ENCODE measurements at regions not wholly inside any gene's neighbourhood (a gene's known extent, or its start where the extent isn't known, plus 50 kb on each side); places are given as distances from the start of the nearest gene placed in this dataset.
A peak's percentile ranks its signal among the peaks of the same experiment; 100 is the strongest.

- H3F3A ChIP-seq (ENCODE audit: insufficient read depth): no peaks in the 10 kb centered on the region
- no peak overlapping the region for H3K4me2 ChIP-seq (ENCODE audit: unreplicated experiment)
- H2AFZ ChIP-seq: no peak overlapping the region
- H3K27me3 ChIP-seq (replicated peaks; ENCODE audit: insufficient read depth): no peaks in the 10 kb centered on the region
- H3K36me3 ChIP-seq (ENCODE audit: low read depth): no peaks in the 10 kb centered on the region
- H4K20me1 ChIP-seq (ENCODE audit: insufficient read depth): no peaks in the 10 kb centered on the region
- H3K9me2 ChIP-seq (ENCODE audit: insufficient read depth): no peaks in the 10 kb centered on the region
- DNase-seq: peak; percentile 18
- TF ChIP-seq EZH2 (IDR thresholded peaks at IDR 0.05; ENCODE audit: insufficient read depth, poor library complexity, severe bottlenecking): no peak
- no peak for TF ChIP-seq EZH2phosphoT487 (IDR thresholded peaks at IDR 0.05; ENCODE audit: insufficient read depth, low read depth)
- H3K27ac ChIP-seq: no peak overlapping the region
- H3K9me3 ChIP-seq (ENCODE audit: low read depth): no peaks in the 10 kb centered on the region
- H3K4me3 ChIP-seq: no peak overlapping the region
- in situ Hi-C loops (cut with MboI): no loop called here
- no peaks in the 10 kb centered on the region for H3K4me1 ChIP-seq (ENCODE audit: insufficient read depth)
- H3K79me2 ChIP-seq (ENCODE audit: insufficient read depth): no peaks in the 10 kb centered on the region
- H3K9ac ChIP-seq: no peak overlapping the region
- WGBS, 2 experiments (ENCODE audit: low coverage in 1 of 2, low lambda C conversion rate in 2 of 2, missing lambda C conversion rate in 2 of 2): 77 to 86% methylated on average over 2 of the region's 2 CpGs
These were observed 165.8 kb downstream of the UBE2E3 start for GRCh38 chr2:181146171-181146570.

GRCh38 chr2:181149056-181149455 lies 168.7 kb downstream of the UBE2E3 start:
- Histone ChIP-seq H2AFZ (no peak overlapping the region), H3K79me2 (ENCODE audit: insufficient read depth) (no peaks in the 10 kb centered on the region), H4K20me1 (ENCODE audit: insufficient read depth) (no peaks in the 10 kb centered on the region), H3K4me1 (ENCODE audit: insufficient read depth) (0 out of 2 replicates have a peak, but pooled peaks cover 4% of the 10 kb centered on the region), H3K9me2 (ENCODE audit: insufficient read depth) (no peaks in the 10 kb centered on the region), H3K9me3 (ENCODE audit: low read depth) (no peaks in the 10 kb centered on the region), H3K4me3 (no peak overlapping the region), H3F3A (ENCODE audit: insufficient read depth) (no peaks in the 10 kb centered on the region; the same call in 1 of the 2 replicates), H3K9ac (no peak overlapping the region), H3K27me3 (replicated peaks; ENCODE audit: insufficient read depth) (no peaks in the 10 kb centered on the region), H3K27ac (no peak overlapping the region), H3K36me3 (ENCODE audit: low read depth) (no peaks in the 10 kb centered on the region), H3K4me2 (ENCODE audit: unreplicated experiment) (no peak overlapping the region)
- DNase-seq: no peak
- in situ Hi-C loops (cut with MboI): no loop called here
- WGBS, 2 experiments (ENCODE audit: low coverage in 1 of 2, low lambda C conversion rate in 2 of 2, missing lambda C conversion rate in 2 of 2): 78 to 80% methylated on average over 2 of the region's 2 CpGs
- TF ChIP-seq EZH2 (IDR thresholded peaks at IDR 0.05; ENCODE audit: insufficient read depth, poor library complexity, severe bottlenecking) (no peak), EZH2phosphoT487 (IDR thresholded peaks at IDR 0.05; ENCODE audit: insufficient read depth, low read depth) (no peak)

DNA sequence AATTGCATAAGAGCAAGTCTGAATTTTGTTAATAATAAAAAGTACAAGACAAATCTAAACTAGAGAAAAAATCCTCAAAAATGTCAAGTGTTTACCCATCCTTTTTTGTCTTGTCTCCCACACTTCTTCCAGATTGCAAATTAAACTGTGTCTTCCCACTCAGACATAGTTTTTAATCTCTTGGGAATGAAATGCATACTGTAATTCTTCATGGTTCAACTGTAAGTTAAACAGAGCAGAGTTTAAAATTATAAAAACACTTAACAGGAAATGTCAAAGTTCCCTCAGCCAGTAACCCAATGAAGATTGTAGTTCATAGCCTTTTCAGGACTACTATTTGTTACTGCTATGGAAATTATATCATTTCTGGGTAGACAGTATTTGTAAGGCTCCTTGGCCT lies 171.8 kb downstream of the UBE2E3 start:
- H3K27ac ChIP-seq: no peak overlapping the region
- no peaks in the 10 kb centered on the region for H3K79me2 ChIP-seq (ENCODE audit: insufficient read depth)
- peaks cover 8% of the 10 kb centered on the region for H3K4me1 ChIP-seq (ENCODE audit: insufficient read depth)
- no peak for DNase-seq
- TF ChIP-seq EZH2 (IDR thresholded peaks at IDR 0.05; ENCODE audit: insufficient read depth, poor library complexity, severe bottlenecking) (no peak), EZH2phosphoT487 (IDR thresholded peaks at IDR 0.05; ENCODE audit: insufficient read depth, low read depth) (no peak)
- H3K9me3 ChIP-seq (ENCODE audit: low read depth): no peaks in the 10 kb centered on the region
- H3K9ac ChIP-seq: no peak overlapping the region
- H2AFZ ChIP-seq: peak overlapping the region; percentile 34
- H3K4me2 ChIP-seq (ENCODE audit: unreplicated experiment): no peak overlapping the region
- in situ Hi-C loops (cut with MboI): no loop called here
- no peak overlapping the region for H3K4me3 ChIP-seq
- no peaks in the 10 kb centered on the region for H4K20me1 ChIP-seq (ENCODE audit: insufficient read depth)
- H3K36me3 ChIP-seq (ENCODE audit: low read depth): no peaks in the 10 kb centered on the region
- H3K27me3 ChIP-seq (replicated peaks; ENCODE audit: insufficient read depth): no peaks in the 10 kb centered on the region
- H3F3A ChIP-seq (ENCODE audit: insufficient read depth): peaks cover 3% of the 10 kb centered on the region
- H3K9me2 ChIP-seq (ENCODE audit: insufficient read depth): no peaks in the 10 kb centered on the region

DNA sequence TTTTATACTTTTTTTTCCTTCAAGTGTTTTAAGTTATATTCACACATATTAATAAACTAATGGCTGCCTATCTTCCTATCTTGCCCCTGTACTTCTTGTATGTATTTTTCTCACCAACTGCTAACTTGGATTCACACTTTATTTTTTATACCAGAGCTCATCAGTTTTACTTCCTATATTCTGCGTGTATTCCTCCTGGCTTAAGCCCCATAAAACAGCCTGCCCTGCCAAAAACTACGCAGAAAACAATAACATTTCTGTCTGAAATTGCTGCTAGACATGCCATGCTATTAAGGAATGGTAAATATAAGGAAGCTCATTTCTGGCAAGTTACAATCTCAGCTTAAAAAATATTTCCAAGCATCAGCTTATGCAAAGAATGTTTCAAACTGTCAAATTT lies 172.3 kb downstream of the UBE2E3 start:
- H3K27me3 ChIP-seq (replicated peaks; ENCODE audit: insufficient read depth): no peaks in the 10 kb centered on the region
- no peak for DNase-seq
- peaks cover 13% of the 10 kb centered on the region for H3K4me1 ChIP-seq (ENCODE audit: insufficient read depth)
- in situ Hi-C loops (cut with MboI): no loop called here
- H4K20me1 ChIP-seq (ENCODE audit: insufficient read depth): no peaks in the 10 kb centered on the region
- H3K79me2 ChIP-seq (ENCODE audit: insufficient read depth): no peaks in the 10 kb centered on the region
- H3K4me2 ChIP-seq (ENCODE audit: unreplicated experiment): no peak overlapping the region
- H3K4me3 ChIP-seq: no peak overlapping the region
- no peaks in the 10 kb centered on the region for H3K36me3 ChIP-seq (ENCODE audit: low read depth)
- H3K9ac ChIP-seq: no peak overlapping the region
- peak overlapping the region; percentile 34 for H2AFZ ChIP-seq
- WGBS, 2 experiments (ENCODE audit: low coverage in 1 of 2, low lambda C conversion rate in 2 of 2, missing lambda C conversion rate in 2 of 2): 40 to 50% methylated on average over 2 of the region's 2 CpGs
- no peaks in the 10 kb centered on the region for H3K9me2 ChIP-seq (ENCODE audit: insufficient read depth)
- no peaks in the 10 kb centered on the region for H3K9me3 ChIP-seq (ENCODE audit: low read depth)
- no peak overlapping the region for H3K27ac ChIP-seq
- H3F3A ChIP-seq (ENCODE audit: insufficient read depth): peaks cover 8% of the 10 kb centered on the region
- TF ChIP-seq EZH2phosphoT487 (IDR thresholded peaks at IDR 0.05; ENCODE audit: insufficient read depth, low read depth): no peak
- no peak for TF ChIP-seq EZH2 (IDR thresholded peaks at IDR 0.05; ENCODE audit: insufficient read depth, poor library complexity, severe bottlenecking)

GRCh38 chr2:181153886-181154285 lies 173.5 kb downstream of the UBE2E3 start:
- Histone ChIP-seq H3F3A (ENCODE audit: insufficient read depth) (peaks cover 9% of the 10 kb centered on the region), H3K9me3 (ENCODE audit: low read depth) (no peaks in the 10 kb centered on the region), H3K79me2 (ENCODE audit: insufficient read depth) (no peaks in the 10 kb centered on the region), H3K9me2 (ENCODE audit: insufficient read depth) (no peaks in the 10 kb centered on the region), H3K36me3 (ENCODE audit: low read depth) (no peaks in the 10 kb centered on the region), H3K4me2 (ENCODE audit: unreplicated experiment) (no peak overlapping the region), H3K27ac (no peak overlapping the region), H3K27me3 (replicated peaks; ENCODE audit: insufficient read depth) (no peaks in the 10 kb centered on the region), H4K20me1 (ENCODE audit: insufficient read depth) (no peaks in the 10 kb centered on the region), H3K4me1 (ENCODE audit: insufficient read depth) (peaks cover 14% of the 10 kb centered on the region), H3K4me3 (no peak overlapping the region), H2AFZ (no peak overlapping the region), H3K9ac (no peak overlapping the region)
- TF ChIP-seq EZH2phosphoT487 (IDR thresholded peaks at IDR 0.05; ENCODE audit: insufficient read depth, low read depth): no peak
- WGBS, 2 experiments (ENCODE audit: low coverage in 1 of 2, low lambda C conversion rate in 2 of 2, missing lambda C conversion rate in 2 of 2): 91 to 94% methylated on average over 1 of the region's 1 CpG
- DNase-seq: no peak
- in situ Hi-C loops (cut with MboI): no loop called here

Data from GM23248 (cell line).